ENCODE measurements at regions not wholly inside any gene's neighbourhood (a gene's known extent, or its start where the extent isn't known, plus 50 kb on each side); places are given as distances from the start of the nearest gene placed in this dataset.

DNA sequence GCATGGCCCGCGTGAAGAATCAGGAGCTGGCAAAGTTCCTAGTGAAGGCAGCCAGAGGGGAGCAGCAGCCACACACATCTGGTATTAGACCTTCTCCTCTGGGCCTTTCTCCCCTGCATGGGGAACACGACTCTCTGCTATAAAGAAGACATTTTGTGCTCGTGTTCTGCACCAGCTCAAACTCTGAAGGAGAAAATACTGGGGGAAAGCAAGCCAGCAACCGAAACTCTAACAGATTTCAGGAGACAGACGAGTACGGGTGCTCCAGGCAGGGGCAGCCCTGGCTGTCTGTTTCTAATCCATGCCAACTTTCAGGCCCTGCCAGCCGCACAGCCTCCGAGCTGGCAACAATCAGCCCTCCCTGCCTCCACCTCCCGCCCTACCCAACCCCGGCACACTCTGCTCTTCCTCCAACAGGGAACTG is 296.3 kb downstream of the BRD1 start:
- in situ Hi-C loops (cut with HindIII; ENCODE audit: low pct_unique_long_range_greater_than_20kb, low sequenced_read_pairs): no loop called here
- TF ChIP-seq TCF7L2 (IDR thresholded peaks at IDR 0.05; ENCODE audit: low read depth, low read length): no peak
- TF ChIP-seq, protein P1, sequence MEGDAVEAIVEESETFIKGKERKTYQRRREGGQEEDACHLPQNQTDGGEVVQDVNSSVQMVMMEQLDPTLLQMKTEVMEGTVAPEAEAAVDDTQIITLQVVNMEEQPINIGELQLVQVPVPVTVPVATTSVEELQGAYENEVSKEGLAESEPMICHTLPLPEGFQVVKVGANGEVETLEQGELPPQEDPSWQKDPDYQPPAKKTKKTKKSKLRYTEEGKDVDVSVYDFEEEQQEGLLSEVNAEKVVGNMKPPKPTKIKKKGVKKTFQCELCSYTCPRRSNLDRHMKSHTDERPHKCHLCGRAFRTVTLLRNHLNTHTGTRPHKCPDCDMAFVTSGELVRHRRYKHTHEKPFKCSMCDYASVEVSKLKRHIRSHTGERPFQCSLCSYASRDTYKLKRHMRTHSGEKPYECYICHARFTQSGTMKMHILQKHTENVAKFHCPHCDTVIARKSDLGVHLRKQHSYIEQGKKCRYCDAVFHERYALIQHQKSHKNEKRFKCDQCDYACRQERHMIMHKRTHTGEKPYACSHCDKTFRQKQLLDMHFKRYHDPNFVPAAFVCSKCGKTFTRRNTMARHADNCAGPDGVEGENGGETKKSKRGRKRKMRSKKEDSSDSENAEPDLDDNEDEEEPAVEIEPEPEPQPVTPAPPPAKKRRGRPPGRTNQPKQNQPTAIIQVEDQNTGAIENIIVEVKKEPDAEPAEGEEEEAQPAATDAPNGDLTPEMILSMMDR (IDR thresholded peaks at IDR 0.05): no peak
- TF ChIP-seq REST (IDR thresholded peaks at IDR 0.05; ENCODE audit: insufficient read depth in 1 of 2, low read depth in 2 of 2, low read length in 1 of 2): no peak
- TF ChIP-seq POLR2AphosphoS5 (IDR thresholded peaks at IDR 0.05; ENCODE audit: low read depth, low read length): no peak
- no peak for TF ChIP-seq SIN3A (IDR thresholded peaks at IDR 0.05; ENCODE audit: borderline replicate concordance, insufficient read depth, low read depth, low read length)
- no peak for ATAC-seq
- intact Hi-C loops (cut with micrococcal nuclease; ENCODE audit: unreplicated experiment): no loop called here
- ChIA-PET POLR2A (no interaction called here), CTCF (no interaction called here)
- Histone ChIP-seq H3K27me3 (ENCODE audit: control insufficient read depth, insufficient read depth, low read length) (no peaks in the 10 kb centered on the region), H3K36me3 (ENCODE audit: control insufficient read depth, insufficient read depth, low read length) (no peaks in the 10 kb centered on the region), H3K27ac (ENCODE audit: low read length) (no peak overlapping the region), H3K9me3 (ENCODE audit: control insufficient read depth, insufficient read depth, low read depth, low read length) (no peaks in the 10 kb centered on the region), H3K4me1 (ENCODE audit: control insufficient read depth, insufficient read depth, low read length) (no peaks in the 10 kb centered on the region), H3K4me3 (ENCODE audit: low read depth in 2 of 2, low read length in 2 of 2) (no peak overlapping the region)
- no TSS peak for BruUV-seq (replicated peaks)
- DNase-seq (ENCODE audit: low read depth, low spot score): no peak

DNA sequence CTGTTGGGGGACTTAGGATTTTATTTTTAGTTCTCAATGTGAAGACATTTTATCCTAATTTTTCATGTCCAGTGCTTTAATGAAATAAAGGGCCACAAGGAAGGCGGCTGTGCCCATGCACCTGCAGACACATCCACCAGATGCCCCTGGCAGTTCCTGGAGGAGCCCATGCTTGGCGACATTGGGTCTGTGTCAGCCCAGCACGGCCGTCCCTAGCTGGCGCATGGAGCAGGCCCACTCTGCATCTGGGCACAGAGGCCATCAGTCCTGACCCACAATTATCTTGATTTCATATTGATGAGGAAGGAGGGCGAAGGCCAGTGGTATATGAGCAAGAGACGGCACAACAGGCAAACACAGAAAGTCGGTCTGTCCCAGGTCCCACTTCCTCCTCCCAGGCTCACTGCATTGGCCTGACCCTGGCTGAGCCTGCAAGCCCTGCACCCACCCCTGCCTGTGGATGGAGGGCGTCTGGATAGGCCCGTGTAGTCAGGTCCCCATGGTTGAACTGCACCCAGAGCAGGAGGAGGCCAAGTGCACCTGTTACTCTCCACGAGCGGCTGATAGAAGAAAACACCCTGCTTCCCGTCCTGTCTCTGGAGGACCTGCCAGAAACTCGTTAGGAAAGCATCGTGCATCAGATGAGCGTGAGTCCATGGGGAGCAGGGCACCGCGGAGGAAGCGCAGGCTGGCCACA is 296.9 kb downstream of the BRD1 start:
- Histone ChIP-seq H3K27me3 (ENCODE audit: control insufficient read depth, insufficient read depth, low read length) (no peaks in the 10 kb centered on the region), H3K4me3 (ENCODE audit: low read depth in 2 of 2, low read length in 2 of 2) (no peak overlapping the region), H3K36me3 (ENCODE audit: control insufficient read depth, insufficient read depth, low read length) (no peaks in the 10 kb centered on the region), H3K27ac (ENCODE audit: low read length) (no peak overlapping the region), H3K4me1 (ENCODE audit: control insufficient read depth, insufficient read depth, low read length) (no peaks in the 10 kb centered on the region), H3K9me3 (ENCODE audit: control insufficient read depth, insufficient read depth, low read depth, low read length) (no peaks in the 10 kb centered on the region)
- BruUV-seq (replicated peaks): no TSS peak
- no peak for TF ChIP-seq TCF7L2 (IDR thresholded peaks at IDR 0.05; ENCODE audit: low read depth, low read length)
- TF ChIP-seq SIN3A (IDR thresholded peaks at IDR 0.05; ENCODE audit: borderline replicate concordance, insufficient read depth, low read depth, low read length): no peak
- TF ChIP-seq POLR2AphosphoS5 (IDR thresholded peaks at IDR 0.05; ENCODE audit: low read depth, low read length): no peak
- TF ChIP-seq, protein P1 (IDR thresholded peaks at IDR 0.05): no peak
- no peak for TF ChIP-seq REST (IDR thresholded peaks at IDR 0.05; ENCODE audit: insufficient read depth in 1 of 2, low read depth in 2 of 2, low read length in 1 of 2)
- ATAC-seq (no peak), DNase-seq (ENCODE audit: low read depth, low spot score) (no peak)
- CTCF ChIA-PET: no interaction called here
- in situ Hi-C loops (cut with HindIII; ENCODE audit: low pct_unique_long_range_greater_than_20kb, low sequenced_read_pairs) (no loop called here), intact Hi-C loops (cut with micrococcal nuclease; ENCODE audit: unreplicated experiment) (no loop called here)
- POLR2A ChIA-PET: no interaction called here

Data from Panc1 (cell line).